Caco-2 (cell line): ENCODE measurements at regions not wholly inside any gene's neighbourhood (a gene's known extent, or its start where the extent isn't known, plus 50 kb on each side); places are given as distances from the start of the nearest gene placed in this dataset.

Experiments
- BruUV-seq: library from RNA; stranded (reverse); fragments of 400-500 nt; replicated peaks from 2 replicates; lab custom pipeline; 2021; lab: Mats Ljungman, UMichigan
- CTCF ChIA-PET: fragments of 300-600 bp; sonication (Branson Sonifier 250); formaldehyde crosslinking; loops from one replicate; lab custom pipeline; 2022; ENCODE audit warnings: antibody characterized with exemption; lab: Charles Lee
- POLR2A ChIA-PET: fragments of 300-600 bp; sonication (Branson Sonifier 250); formaldehyde crosslinking; loops from one replicate; lab custom pipeline; 2022; ENCODE audit warnings: antibody characterized with exemption; lab: Charles Lee
- DNase-seq, 2 experiments: peaks; one replicate each; pipeline versions ENCODE4 v3.0.0 to v3.0.0-alpha.2; 2020 to 2022
- H3K27me3 ChIP-seq: replicated peaks from 2 replicates; pipeline ENCODE4 v1.6.0; 2011; ENCODE audit warnings: low read length; ENCODE audit not compliant: control insufficient read depth, insufficient read depth
- H3K36me3 ChIP-seq: 2 replicates; pipeline ENCODE4 v1.5.1; 2011; ENCODE audit warnings: low read length; ENCODE audit not compliant: control insufficient read depth, insufficient read depth
- H3K4me1 ChIP-seq: fragments of 250-450 bp; sonication (Bioruptor Pico); 2 replicates; pipeline ENCODE4 v1.5.1; 2020; ENCODE audit warnings: mild to moderate bottlenecking
- H3K4me3 ChIP-seq: 2 replicates; pipeline ENCODE4 v1.5.1; 2011; ENCODE audit warnings: low read depth, mild to moderate bottlenecking, control low read depth, low read length
- H3K9me3 ChIP-seq: fragments of 250-450 bp; sonication (Bioruptor Pico); 2 replicates; pipeline ENCODE4 v1.5.1; 2020; ENCODE audit warnings: mild to moderate bottlenecking, moderate library complexity
- H3K27ac Mint-ChIP-seq: one replicate; pipeline ENCODE4 v1.8.0; 2022; ENCODE audit warnings: mixed read lengths; ENCODE audit not compliant: unreplicated experiment
- H3K27me3 Mint-ChIP-seq: one replicate; pipeline ENCODE4 v1.8.0; 2022; ENCODE audit warnings: mixed read lengths; ENCODE audit not compliant: insufficient read depth, unreplicated experiment
- H3K36me3 Mint-ChIP-seq: one replicate; pipeline ENCODE4 v1.8.0; 2022; ENCODE audit warnings: mild to moderate bottlenecking, mixed read lengths; ENCODE audit not compliant: insufficient read depth, unreplicated experiment
- H3K4me1 Mint-ChIP-seq: one replicate; pipeline ENCODE4 v1.8.0; 2022; ENCODE audit warnings: low read depth, mixed read lengths; ENCODE audit not compliant: unreplicated experiment
- H3K4me3 Mint-ChIP-seq: one replicate; pipeline ENCODE4 v1.8.0; 2022; ENCODE audit warnings: mild to moderate bottlenecking, moderate library complexity, mixed read lengths; ENCODE audit not compliant: unreplicated experiment
- H3K9me3 Mint-ChIP-seq: one replicate; pipeline ENCODE4 v1.8.0; 2022; ENCODE audit warnings: mixed read lengths; ENCODE audit not compliant: unreplicated experiment
- CTCF ChIP-seq, 2 experiments: fragments of 200-600 bp in 1 of 2; IDR thresholded peaks; 1 replicate in 1 of 2; 2 replicates in 1 of 2; pipeline versions ENCODE4 v1.5.1 to v1.8.0; 2011 to 2022; ENCODE audit warnings: antibody characterized with exemption in 1 of 2, control low read depth in 1 of 2, inconsistent platforms in 1 of 2, low read depth in 1 of 2, low read length in 1 of 2, mild to moderate bottlenecking in 1 of 2, moderate library complexity in 1 of 2; ENCODE audit not compliant: insufficient read depth in 1 of 2, severe bottlenecking in 1 of 2, unreplicated experiment in 1 of 2
- intact Hi-C: fragments of 100-400 bp; cut with micrococcal nuclease; formaldehyde crosslinking; loops from one replicate; pipeline ENCODE4 v1.10.0; 2022; ENCODE audit not compliant: unreplicated experiment

- CTCF ChIA-PET: no interaction called here
- H3K4me1 ChIP-seq: no peaks in the 10 kb centered on the region
- POLR2A ChIA-PET: no interaction called here
These were observed 96.3 kb upstream of the CCND2 start for GRCh38 chr12:4177262-4177661.

GRCh38 chr12:4176168-4176567 lies 97.4 kb upstream of the CCND2 start:
- Histone ChIP-seq H3K9me3 (no peaks in the 10 kb centered on the region), H3K4me1 (no peaks in the 10 kb centered on the region), H3K27me3 (no peaks in the 10 kb centered on the region), H3K4me3 (no peak overlapping the region), H3K36me3 (no peaks in the 10 kb centered on the region)
- no peak for DNase-seq
- ChIA-PET CTCF (no interaction called here), POLR2A (no interaction called here)
- Mint-ChIP-seq H3K36me3 (no peaks in the 10 kb centered on the region), H3K4me1 (no peaks in the 10 kb centered on the region), H3K27me3 (peaks cover 30% of the 10 kb centered on the region), H3K27ac (no peak overlapping the region), H3K9me3 (peaks cover 9% of the 10 kb centered on the region), H3K4me3 (no peak overlapping the region)
- no peak for TF ChIP-seq CTCF (IDR thresholded peaks at IDR 0.05; ENCODE audit: insufficient read depth in 1 of 2, low read depth in 1 of 2, low read length in 1 of 2, severe bottlenecking in 1 of 2, unreplicated experiment in 1 of 2)
- BruUV-seq: no TSS peak
- intact Hi-C loops: no loop called here

More at GRCh38 chr12:4177262-4177661, 96.3 kb upstream of the CCND2 start:
- H3K4me1 Mint-ChIP-seq: no peaks in the 10 kb centered on the region
- Histone ChIP-seq H3K27me3 (no peaks in the 10 kb centered on the region), H3K36me3 (no peaks in the 10 kb centered on the region), H3K9me3 (no peaks in the 10 kb centered on the region), H3K4me3 (no peak overlapping the region)
- no TSS peak for BruUV-seq
- DNase-seq: no peak
- H3K27ac Mint-ChIP-seq: no peak overlapping the region
- peaks cover 30% of the 10 kb centered on the region for H3K27me3 Mint-ChIP-seq
- intact Hi-C loops: no loop called here
- no peaks in the 10 kb centered on the region for H3K36me3 Mint-ChIP-seq
- no peak overlapping the region for H3K4me3 Mint-ChIP-seq
- TF ChIP-seq CTCF (IDR thresholded peaks at IDR 0.05; ENCODE audit: insufficient read depth in 1 of 2, low read depth in 1 of 2, low read length in 1 of 2, severe bottlenecking in 1 of 2, unreplicated experiment in 1 of 2): no peak
- peaks cover 9% of the 10 kb centered on the region for H3K9me3 Mint-ChIP-seq

- ChIA-PET POLR2A (no interaction called here), CTCF (no interaction called here)
- TF ChIP-seq CTCF (IDR thresholded peaks at IDR 0.05; ENCODE audit: insufficient read depth in 1 of 2, low read depth in 1 of 2, low read length in 1 of 2, severe bottlenecking in 1 of 2, unreplicated experiment in 1 of 2): no peak
- no peak for DNase-seq
- Histone ChIP-seq H3K27me3 (no peaks in the 10 kb centered on the region), H3K4me3 (no peak overlapping the region), H3K36me3 (no peaks in the 10 kb centered on the region), H3K4me1 (no peaks in the 10 kb centered on the region), H3K9me3 (no peaks in the 10 kb centered on the region)
- no peaks in the 10 kb centered on the region for H3K4me1 Mint-ChIP-seq
- H3K27ac Mint-ChIP-seq: no peak overlapping the region
- no peaks in the 10 kb centered on the region for H3K36me3 Mint-ChIP-seq
- intact Hi-C loops: no loop called here
- H3K4me3 Mint-ChIP-seq: no peak overlapping the region
- H3K9me3 Mint-ChIP-seq: peaks cover 8% of the 10 kb centered on the region
- H3K27me3 Mint-ChIP-seq: peaks cover 33% of the 10 kb centered on the region
- BruUV-seq: no TSS peak
These were observed 99.1 kb upstream of the CCND2 start for GRCh38 chr12:4174417-4174816.
